GM12865 (cell line): ENCODE measurements at regions not wholly inside any gene's neighbourhood (a gene's known extent, or its start where the extent isn't known, plus 50 kb on each side); places are given as distances from the start of the nearest gene placed in this dataset.
"Not testable (repeated sequence)": the region's sequence is repeated elsewhere in the genome, so short reads cannot be mapped to it uniquely, and the experiment has no call there.

ENCODE experiments used
- DNase-seq: peaks from one replicate; pipeline ENCODE4 v3.0.0; 2010; ENCODE audit warnings: low read depth
- H3K4me3 ChIP-seq: 2 replicates; pipeline ENCODE4 v1.5.1; 2011; ENCODE audit warnings: mild to moderate bottlenecking, low read depth, low read length, control low read depth
- TF ChIP-seq, protein P1 (sequence below): IDR thresholded peaks from 2 replicates; pipeline ENCODE4 v1.5.1; 2011; ENCODE audit warnings: low read length, control low read depth, low read depth, inconsistent platforms; ENCODE audit not compliant: insufficient read depth; ENCODE audit errors: missing control alignments

DNA sequence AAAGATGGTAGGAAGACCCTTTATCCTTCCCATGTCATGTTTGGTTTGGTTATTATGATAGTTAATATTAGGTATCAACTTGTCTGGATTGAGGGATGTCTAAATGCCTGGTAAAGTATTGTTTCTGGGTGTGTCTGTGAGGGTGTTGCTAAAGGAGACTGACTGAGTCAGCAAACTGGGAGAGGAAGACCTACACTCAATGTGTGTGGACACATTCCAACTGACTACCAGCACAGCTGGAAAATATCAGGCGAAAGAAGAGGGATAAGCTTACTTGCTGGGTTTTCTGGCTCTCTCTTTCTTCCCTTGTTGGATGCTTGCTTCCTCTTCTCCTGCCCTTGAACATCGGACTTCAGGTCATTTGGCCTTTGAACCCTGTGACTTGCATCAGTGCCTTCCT, 1227.6 kb upstream of the EPHA6 start:
- TF ChIP-seq, protein P1, sequence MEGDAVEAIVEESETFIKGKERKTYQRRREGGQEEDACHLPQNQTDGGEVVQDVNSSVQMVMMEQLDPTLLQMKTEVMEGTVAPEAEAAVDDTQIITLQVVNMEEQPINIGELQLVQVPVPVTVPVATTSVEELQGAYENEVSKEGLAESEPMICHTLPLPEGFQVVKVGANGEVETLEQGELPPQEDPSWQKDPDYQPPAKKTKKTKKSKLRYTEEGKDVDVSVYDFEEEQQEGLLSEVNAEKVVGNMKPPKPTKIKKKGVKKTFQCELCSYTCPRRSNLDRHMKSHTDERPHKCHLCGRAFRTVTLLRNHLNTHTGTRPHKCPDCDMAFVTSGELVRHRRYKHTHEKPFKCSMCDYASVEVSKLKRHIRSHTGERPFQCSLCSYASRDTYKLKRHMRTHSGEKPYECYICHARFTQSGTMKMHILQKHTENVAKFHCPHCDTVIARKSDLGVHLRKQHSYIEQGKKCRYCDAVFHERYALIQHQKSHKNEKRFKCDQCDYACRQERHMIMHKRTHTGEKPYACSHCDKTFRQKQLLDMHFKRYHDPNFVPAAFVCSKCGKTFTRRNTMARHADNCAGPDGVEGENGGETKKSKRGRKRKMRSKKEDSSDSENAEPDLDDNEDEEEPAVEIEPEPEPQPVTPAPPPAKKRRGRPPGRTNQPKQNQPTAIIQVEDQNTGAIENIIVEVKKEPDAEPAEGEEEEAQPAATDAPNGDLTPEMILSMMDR: no peak
- no peak for DNase-seq
- no peak overlapping the region for H3K4me3 ChIP-seq

GRCh38 chr3:95587641-95588040, 1226.8 kb upstream of the EPHA6 start:
- DNase-seq, H3K4me3 ChIP-seq: not testable (repeated sequence)

DNA sequence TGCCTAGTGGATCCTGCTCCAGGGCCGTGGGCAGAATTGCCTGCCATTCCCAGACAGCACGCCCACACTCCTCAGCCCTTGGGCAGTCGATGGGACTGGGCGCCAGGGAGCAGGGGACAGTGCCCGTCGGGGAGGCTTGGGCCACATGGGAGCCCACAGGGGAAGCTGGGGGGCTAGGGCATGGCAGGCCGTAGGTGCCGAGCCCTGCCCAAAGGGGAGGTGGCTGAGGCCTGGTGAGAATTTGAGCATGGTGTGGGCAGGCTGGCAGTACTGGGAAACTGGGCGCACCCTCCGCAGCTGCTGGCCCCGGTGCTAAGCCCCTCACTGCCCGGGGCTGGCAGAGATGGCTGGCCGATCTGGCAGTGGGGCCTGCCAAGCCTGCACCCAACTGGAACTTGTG, 1225.9 kb upstream of the EPHA6 start:
- DNase-seq: no peak
- TF ChIP-seq, protein P1: no peak
- no peak overlapping the region for H3K4me3 ChIP-seq

GRCh38 chr3:95595416-95596075, 1218.8 kb upstream of the EPHA6 start:
- no peak overlapping the region for H3K4me3 ChIP-seq
- TF ChIP-seq, protein P1: no peak
- DNase-seq: no peak

DNA sequence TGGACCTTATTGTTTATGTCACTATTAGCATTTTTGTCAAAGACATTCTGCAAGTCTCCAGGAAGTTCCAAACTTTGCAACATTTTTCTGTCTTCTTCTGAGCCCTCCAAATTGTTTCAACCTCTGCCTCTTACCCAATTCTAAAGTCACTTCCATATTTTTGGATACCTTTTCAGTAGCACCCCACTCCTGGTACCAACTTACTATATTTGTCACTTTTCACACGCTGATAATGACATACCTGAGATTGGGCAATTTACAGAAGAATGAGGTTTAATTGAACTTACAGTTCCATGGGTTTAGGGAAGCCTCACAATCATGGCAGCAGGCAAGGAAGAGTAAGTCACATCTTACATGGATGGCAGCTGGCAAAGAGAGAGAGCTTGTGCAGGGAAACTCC, 1206.5 kb upstream of the EPHA6 start:
- no peak overlapping the region for H3K4me3 ChIP-seq
- TF ChIP-seq, protein P1: no peak

GRCh38 chr3:95609411-95609810, 1205.0 kb upstream of the EPHA6 start:
- TF ChIP-seq, protein P1: no peak
- no peak overlapping the region for H3K4me3 ChIP-seq
- no peak for DNase-seq

More for the DNA sequence above, 1206.5 kb upstream of the EPHA6 start:
- no peak for DNase-seq

DNA sequence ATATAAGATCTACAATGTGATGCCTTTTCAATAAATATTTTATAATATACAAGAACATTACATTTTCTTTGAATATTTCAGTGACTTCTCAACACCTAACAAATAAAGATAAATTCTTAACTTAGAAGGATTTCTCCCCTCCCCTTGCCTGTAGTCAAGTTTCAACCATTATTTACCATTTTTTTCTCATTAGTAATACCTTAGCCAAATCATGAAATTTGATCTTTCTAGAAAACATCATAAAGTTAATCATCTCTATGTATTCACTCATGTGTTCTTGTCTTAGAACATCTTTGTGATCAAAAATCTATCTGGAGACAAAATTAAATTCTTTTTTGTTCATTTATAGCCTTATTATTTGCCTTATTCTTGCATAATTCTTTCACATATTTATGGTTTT, 1201.8 kb upstream of the EPHA6 start:
- no peak overlapping the region for H3K4me3 ChIP-seq
- DNase-seq: no peak
- TF ChIP-seq, protein P1: no peak
